Loucy (cell line): ENCODE measurements at regions not wholly inside any gene's neighbourhood (a gene's known extent, or its start where the extent isn't known, plus 50 kb on each side); places are given as distances from the start of the nearest gene placed in this dataset.

ENCODE experiments used
- EZH2phosphoT487 ChIP-seq: fragments of 200-600 bp; IDR thresholded peaks from 2 replicates; pipeline ENCODE4 v1.6.1; 2018; ENCODE audit warnings: antibody characterized with exemption, mild to moderate bottlenecking, moderate library complexity, borderline replicate concordance
- TF ChIP-seq, protein P1 (sequence below): fragments of 200-600 bp; sonication (generic); conservative IDR thresholded peaks from 2 replicates; pipeline ENCODE4 v1.5.1; 2014; ENCODE audit warnings: mild to moderate bottlenecking, antibody characterized with exemption, low read length

DNA sequence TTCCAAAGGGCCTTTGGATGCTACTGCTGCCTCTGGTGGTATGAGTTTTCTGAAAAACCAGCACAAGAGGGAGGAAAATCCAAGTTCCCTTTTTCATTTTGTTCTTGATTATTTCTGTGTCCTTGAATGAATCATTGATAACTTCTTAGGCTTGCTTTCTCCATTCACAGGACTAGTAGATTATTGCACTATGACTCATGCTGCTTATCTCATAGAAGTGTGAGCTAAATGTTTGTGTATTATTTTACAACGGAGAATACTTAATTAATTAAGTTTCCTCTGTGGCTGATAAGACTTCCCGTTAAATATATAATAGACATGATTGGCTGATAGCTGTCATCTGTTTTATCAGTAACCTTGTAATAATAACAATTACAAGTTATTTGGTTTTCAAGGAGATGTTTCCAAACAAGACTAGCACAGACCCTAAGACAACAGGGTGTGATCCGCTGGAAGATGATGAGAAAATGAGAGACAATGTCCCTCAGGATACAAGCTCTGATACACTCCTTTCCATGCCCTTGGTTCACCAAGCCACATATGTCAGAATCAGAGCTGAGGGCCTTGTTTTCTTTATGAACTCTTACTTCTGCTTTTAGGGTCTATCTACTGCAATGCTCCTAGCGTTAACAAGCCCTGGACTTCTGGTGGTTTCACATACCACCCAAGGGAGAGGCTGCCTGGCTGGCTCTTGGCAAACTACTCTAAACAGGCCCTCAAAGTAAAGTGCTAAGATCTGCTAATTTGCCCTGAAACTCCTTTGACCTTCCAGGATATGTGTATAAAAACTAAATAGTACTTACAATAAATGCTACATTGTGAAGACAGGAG, 1078.3 kb downstream of the TTLL7 start:
- TF ChIP-seq, protein P1, sequence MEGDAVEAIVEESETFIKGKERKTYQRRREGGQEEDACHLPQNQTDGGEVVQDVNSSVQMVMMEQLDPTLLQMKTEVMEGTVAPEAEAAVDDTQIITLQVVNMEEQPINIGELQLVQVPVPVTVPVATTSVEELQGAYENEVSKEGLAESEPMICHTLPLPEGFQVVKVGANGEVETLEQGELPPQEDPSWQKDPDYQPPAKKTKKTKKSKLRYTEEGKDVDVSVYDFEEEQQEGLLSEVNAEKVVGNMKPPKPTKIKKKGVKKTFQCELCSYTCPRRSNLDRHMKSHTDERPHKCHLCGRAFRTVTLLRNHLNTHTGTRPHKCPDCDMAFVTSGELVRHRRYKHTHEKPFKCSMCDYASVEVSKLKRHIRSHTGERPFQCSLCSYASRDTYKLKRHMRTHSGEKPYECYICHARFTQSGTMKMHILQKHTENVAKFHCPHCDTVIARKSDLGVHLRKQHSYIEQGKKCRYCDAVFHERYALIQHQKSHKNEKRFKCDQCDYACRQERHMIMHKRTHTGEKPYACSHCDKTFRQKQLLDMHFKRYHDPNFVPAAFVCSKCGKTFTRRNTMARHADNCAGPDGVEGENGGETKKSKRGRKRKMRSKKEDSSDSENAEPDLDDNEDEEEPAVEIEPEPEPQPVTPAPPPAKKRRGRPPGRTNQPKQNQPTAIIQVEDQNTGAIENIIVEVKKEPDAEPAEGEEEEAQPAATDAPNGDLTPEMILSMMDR = no peak
- TF ChIP-seq EZH2phosphoT487 = no peak
